Adrenal gland (tissue), 9 donors: ENCODE measurements at regions not wholly inside any gene's neighbourhood (a gene's known extent, or its start where the extent isn't known, plus 50 kb on each side); places are given as distances from the start of the nearest gene placed in this dataset.

ENCODE experiments used
- DNase-seq, 7 donors: peaks; one replicate each; pipeline ENCODE4 v3.0.0-alpha.2; 2019 to 2020
- H3K27ac ChIP-seq, 5 donors: fragments of 200-600 bp; sonication (generic) in 4 of 5; 1 replicate in 3 of 5; 2 replicates in 2 of 5; pipeline versions ENCODE4 v1.5.1 to v1.8.0; 2016 to 2020; ENCODE audit warnings: mild to moderate bottlenecking in 1 of 5
- H3K27me3 ChIP-seq: fragments of 200-600 bp; 2 replicates; pipeline ENCODE4 v1.8.0; 2021
- H3K36me3 ChIP-seq, 2 donors: fragments of 200-600 bp; replicated peaks in 1 of 2; 1 replicate in 1 of 2; 2 replicates in 1 of 2; pipeline versions ENCODE4 v1.5.1 to v1.8.0; 2018 to 2022
- H3K4me1 ChIP-seq, 2 donors: fragments of 200-600 bp; replicated peaks in 1 of 2; 1 replicate in 1 of 2; 2 replicates in 1 of 2; pipeline versions ENCODE4 v1.5.1 to v1.8.0; 2018 to 2021
- H3K4me3 ChIP-seq, 4 donors: fragments of 200-600 bp; sonication (generic) in 3 of 4; one replicate each; pipeline ENCODE4 v1.5.1; 2016 to 2018
- H3K9me3 ChIP-seq, 3 donors: fragments of 200-600 bp; sonication (generic) in 1 of 3; replicated peaks in 1 of 3; 1 replicate in 2 of 3; 2 replicates in 1 of 3; pipeline versions ENCODE4 v1.5.1 to v1.8.0; 2016 to 2021
- POLR2A ChIP-seq, 2 donors: fragments of 450-650 bp; IDR thresholded peaks; one replicate each; pipeline ENCODE4 v1.6.1; 2017; ENCODE audit warnings: antibody characterized with exemption in 2 of 2, mild to moderate bottlenecking in 2 of 2, moderate library complexity in 1 of 2
- WGBS, 4 donors: extraction: QIAGEN DNeasy Blood & Tissue Kit in 2 of 4; methylation state at CpG; one replicate each; pipeline versions ENCODE4 v1.1.5 to v1.1.7; 2013 to 2017; 5-methylcytosine and 5-hydroxymethylcytosine counted together
- intact Hi-C, 2 donors: fragments of 100-400 bp; cut with DNase I; formaldehyde crosslinking; loops; one replicate each; pipeline versions ENCODE4 v1.14.1 to v1.15.0; 2022 to 2023
- TF ChIP-seq, protein P1 (sequence below), 6 experiments: fragments of 450-650 bp in 4 of 6; fragments of 200-600 bp in 2 of 6; sonication (generic) in 1 of 6; IDR thresholded peaks; 1 replicate in 5 of 6; 2 replicates in 1 of 6; pipeline versions ENCODE4 v1.5.1 to v1.8.0; 2016 to 2021; ENCODE audit warnings: antibody characterized with exemption in 6 of 6, mild to moderate bottlenecking in 2 of 6, moderate library complexity in 1 of 6
- donor health status: healthy with polysubstance abuse.
- donor health status: Bipolar disorder and iron deficiency.
- donor health status: DM: yes; HTN: yes; CAD: no.
- donor health status: DM: no; HTN: no; CAD: no.
- donor health status: DM: no; HTN: no; CAD: no.

DNA sequence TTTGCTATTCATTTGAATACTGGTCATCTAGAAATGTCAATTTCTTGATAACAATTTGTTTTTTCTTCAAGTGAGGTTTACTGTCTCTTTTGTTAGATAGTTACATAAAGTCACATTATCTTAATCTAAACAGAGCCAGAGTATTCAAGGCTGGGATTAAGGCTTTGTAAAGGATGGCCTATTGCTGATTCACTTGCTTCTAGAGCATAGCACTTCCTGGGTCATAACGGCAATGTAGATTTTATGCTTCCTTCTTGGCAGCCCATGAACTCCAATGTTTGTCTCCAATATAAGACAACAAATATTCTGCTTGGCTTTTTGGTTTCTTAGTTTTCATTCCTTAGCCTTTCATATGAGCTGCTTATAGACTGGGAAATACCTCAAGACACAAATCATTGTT lies 2007.9 kb upstream of the CDH6 start:
- no peaks in the 10 kb centered on the region for H3K27me3 ChIP-seq
- H3K9me3 ChIP-seq, result no peaks in the 10 kb centered on the region
- TF ChIP-seq POLR2A (IDR thresholded peaks at IDR 0.05), result no peak
- TF ChIP-seq, protein P1, sequence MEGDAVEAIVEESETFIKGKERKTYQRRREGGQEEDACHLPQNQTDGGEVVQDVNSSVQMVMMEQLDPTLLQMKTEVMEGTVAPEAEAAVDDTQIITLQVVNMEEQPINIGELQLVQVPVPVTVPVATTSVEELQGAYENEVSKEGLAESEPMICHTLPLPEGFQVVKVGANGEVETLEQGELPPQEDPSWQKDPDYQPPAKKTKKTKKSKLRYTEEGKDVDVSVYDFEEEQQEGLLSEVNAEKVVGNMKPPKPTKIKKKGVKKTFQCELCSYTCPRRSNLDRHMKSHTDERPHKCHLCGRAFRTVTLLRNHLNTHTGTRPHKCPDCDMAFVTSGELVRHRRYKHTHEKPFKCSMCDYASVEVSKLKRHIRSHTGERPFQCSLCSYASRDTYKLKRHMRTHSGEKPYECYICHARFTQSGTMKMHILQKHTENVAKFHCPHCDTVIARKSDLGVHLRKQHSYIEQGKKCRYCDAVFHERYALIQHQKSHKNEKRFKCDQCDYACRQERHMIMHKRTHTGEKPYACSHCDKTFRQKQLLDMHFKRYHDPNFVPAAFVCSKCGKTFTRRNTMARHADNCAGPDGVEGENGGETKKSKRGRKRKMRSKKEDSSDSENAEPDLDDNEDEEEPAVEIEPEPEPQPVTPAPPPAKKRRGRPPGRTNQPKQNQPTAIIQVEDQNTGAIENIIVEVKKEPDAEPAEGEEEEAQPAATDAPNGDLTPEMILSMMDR (IDR thresholded peaks at IDR 0.05), result no peak
- no peak overlapping the region for H3K4me3 ChIP-seq
- intact Hi-C loops, result no loop called here
- 73 to 92% (median 81%) methylated on average over 1 of the region's 1 CpG for WGBS, 4 donors
- no peaks in the 10 kb centered on the region for H3K36me3 ChIP-seq
- DNase-seq, result no peak
- no peaks in the 10 kb centered on the region for H3K4me1 ChIP-seq
- no peak overlapping the region for H3K27ac ChIP-seq

DNA sequence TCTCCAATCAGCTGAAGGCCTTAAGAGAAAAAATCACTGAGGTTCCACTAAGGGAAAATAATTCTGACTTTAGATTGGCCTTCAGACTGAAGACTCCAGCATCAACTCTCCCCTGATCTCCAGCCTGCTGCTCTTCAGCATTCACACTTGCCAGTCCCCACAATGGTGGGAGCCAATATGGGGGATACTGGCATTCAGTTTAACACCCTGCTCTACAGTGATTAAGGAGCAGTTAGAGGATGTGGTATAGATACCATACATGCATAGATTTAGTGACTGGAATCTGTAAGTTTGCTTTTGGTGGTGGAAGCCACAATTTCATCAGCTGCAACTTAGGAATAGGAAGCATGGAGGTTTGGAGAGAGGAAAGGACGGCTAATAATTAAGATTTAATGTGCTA lies 2017.7 kb upstream of the CDH6 start:
- intact Hi-C loops, result no loop called here
- no peaks in the 10 kb centered on the region for H3K9me3 ChIP-seq
- no peaks in the 10 kb centered on the region for H3K4me1 ChIP-seq
- no peak overlapping the region for H3K27ac ChIP-seq
- TF ChIP-seq POLR2A (IDR thresholded peaks at IDR 0.05), result no peak
- TF ChIP-seq, protein P1 (IDR thresholded peaks at IDR 0.05), result no peak
- H3K4me3 ChIP-seq, result no peak overlapping the region
- H3K36me3 ChIP-seq, result no peaks in the 10 kb centered on the region
- no peak for DNase-seq
- WGBS, 4 donors, result 30 to 44% (median 36%) methylated on average over 1 of the region's 1 CpG
- no peaks in the 10 kb centered on the region for H3K27me3 ChIP-seq

DNA sequence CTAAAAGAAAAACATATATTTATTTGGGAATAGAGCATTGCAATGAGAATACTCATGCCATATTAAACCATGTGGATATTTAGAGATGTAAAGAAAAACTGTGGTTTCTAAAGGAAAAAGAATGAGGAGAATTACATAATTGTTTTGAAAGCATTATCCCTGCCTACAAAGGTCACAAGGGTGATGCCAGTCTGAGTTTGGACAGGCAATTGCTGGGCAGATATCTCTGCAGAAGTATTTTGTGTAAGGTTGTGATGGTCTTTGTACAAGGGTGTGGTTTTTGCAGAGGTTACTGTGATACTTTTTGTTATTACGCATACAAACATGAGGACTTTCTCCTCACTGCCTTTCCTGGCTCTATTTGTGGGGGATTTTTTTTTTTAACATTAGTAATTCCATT lies 2022.9 kb upstream of the CDH6 start:
- WGBS, 4 donors, result 73 to 87% (median 82%) methylated on average over 1 of the region's 1 CpG
- TF ChIP-seq POLR2A (IDR thresholded peaks at IDR 0.05), result no peak
- TF ChIP-seq, protein P1 (IDR thresholded peaks at IDR 0.05), result no peak
- intact Hi-C loops, result no loop called here
- DNase-seq, result no peak
- Histone ChIP-seq H3K27me3 (no peaks in the 10 kb centered on the region), H3K36me3 (no peaks in the 10 kb centered on the region), H3K27ac (no peak overlapping the region), H3K9me3 (no peaks in the 10 kb centered on the region), H3K4me3 (no peak overlapping the region), H3K4me1 (no peaks in the 10 kb centered on the region)

DNA sequence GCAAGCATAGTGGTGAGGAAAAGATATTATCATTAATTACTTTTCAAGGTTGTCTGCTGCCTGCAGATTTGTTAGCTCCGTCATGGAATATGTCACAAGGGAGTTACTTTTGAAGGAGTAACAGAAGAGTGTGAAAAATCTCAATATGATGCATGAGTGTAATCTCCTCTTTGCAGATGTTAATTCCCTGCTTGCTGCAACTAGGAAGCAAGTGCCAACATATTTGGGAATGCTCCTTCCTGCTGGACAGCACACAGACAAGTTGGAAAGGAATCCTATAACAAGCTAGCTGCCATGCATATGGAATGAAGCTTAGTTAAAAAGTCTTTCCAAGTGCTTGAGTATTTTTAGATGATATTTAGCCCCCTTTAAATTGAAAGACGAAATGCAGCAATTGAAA lies 2023.6 kb upstream of the CDH6 start:
- H3K27ac ChIP-seq, result no peak overlapping the region
- no peak for DNase-seq
- intact Hi-C loops, result no loop called here
- TF ChIP-seq, protein P1 (IDR thresholded peaks at IDR 0.05), result no peak
- TF ChIP-seq POLR2A (IDR thresholded peaks at IDR 0.05), result no peak
- H3K27me3 ChIP-seq, result no peaks in the 10 kb centered on the region
- WGBS, 4 donors, result 28 to 38% (median 32%) methylated on average over 2 of the region's 2 CpGs
- no peak overlapping the region for H3K4me3 ChIP-seq
- no peaks in the 10 kb centered on the region for H3K4me1 ChIP-seq
- no peaks in the 10 kb centered on the region for H3K9me3 ChIP-seq
- H3K36me3 ChIP-seq, result no peaks in the 10 kb centered on the region
